Neural progenitor cell (in vitro differentiated cells): ENCODE measurements at regions not wholly inside any gene's neighbourhood (a gene's known extent, or its start where the extent isn't known, plus 50 kb on each side); places are given as distances from the start of the nearest gene placed in this dataset.

Source experiments
- CTCF ChIP-seq: fragments of 200-600 bp; sonication (generic); IDR thresholded peaks from 2 replicates; pipeline ENCODE4 v1.5.1; 2017; ENCODE audit warnings: antibody characterized with exemption, mild to moderate bottlenecking
- EZH2phosphoT487 ChIP-seq: fragments of 200-600 bp; sonication (generic); IDR thresholded peaks from 2 replicates; pipeline ENCODE4 v1.6.1; 2017; ENCODE audit warnings: antibody characterized with exemption

- no peak for TF ChIP-seq CTCF
- TF ChIP-seq EZH2phosphoT487 = no peak
Measured at GRCh38 chr14:92248696-92249095, 74.3 kb upstream of the SLC24A4 start.
